ENCODE measurements at regions not wholly inside any gene's neighbourhood (a gene's known extent, or its start where the extent isn't known, plus 50 kb on each side); places are given as distances from the start of the nearest gene placed in this dataset.

GRCh38 chr5:74408150-74409043 lies 232.1 kb downstream of the ENC1 start:
- CTCF ChIA-PET, result no interaction called here
- POLR2A ChIA-PET, result no interaction called here

GRCh38 chr5:74407701-74408100 lies 232.8 kb downstream of the ENC1 start:
- POLR2A ChIA-PET, result no interaction called here
- CTCF ChIA-PET, result no interaction called here

DNA sequence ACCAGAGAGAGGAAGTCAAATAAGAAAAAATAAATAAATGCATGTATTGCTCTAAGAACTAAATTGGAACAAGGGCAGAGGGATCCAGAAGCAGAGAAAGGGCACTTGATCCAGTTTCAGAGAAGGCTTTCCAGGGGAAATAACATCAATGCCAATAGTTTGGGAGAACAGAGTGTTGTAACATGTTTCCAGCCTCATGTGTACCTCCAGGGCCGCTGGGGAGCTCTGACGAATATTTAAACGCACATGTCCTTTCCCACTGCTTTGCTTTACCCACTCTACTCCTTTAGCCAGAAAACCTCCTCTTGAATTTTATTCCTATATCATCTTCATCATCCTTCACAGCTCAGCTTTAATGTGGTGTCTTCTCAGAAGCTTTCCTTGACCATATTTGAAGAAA lies 233.7 kb downstream of the ENC1 start:
- POLR2A ChIA-PET, result no interaction called here

DNA sequence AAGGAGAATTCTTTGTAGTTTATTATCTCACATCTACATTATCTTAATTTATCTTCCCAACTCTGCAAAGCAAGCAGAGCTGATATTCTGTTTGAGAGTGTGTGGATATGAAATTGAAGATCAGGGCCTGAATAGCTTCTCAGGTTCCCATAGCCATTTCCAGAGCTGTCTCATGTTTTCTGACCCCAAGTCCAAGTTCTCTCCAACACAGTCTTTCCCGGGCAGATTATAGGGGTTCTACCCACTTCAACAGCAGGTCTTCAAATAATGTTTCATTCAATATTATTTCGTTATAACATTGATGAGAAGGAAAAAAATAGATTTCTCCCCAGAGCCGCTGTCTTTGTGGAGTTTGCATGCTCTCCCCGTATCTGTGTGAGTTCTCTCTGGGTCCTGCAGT lies 234.9 kb downstream of the ENC1 start:
- CTCF ChIA-PET, result no interaction called here
- POLR2A ChIA-PET, result no interaction called here

More for the DNA sequence above, 233.7 kb downstream of the ENC1 start:
- CTCF ChIA-PET, result no interaction called here

DNA sequence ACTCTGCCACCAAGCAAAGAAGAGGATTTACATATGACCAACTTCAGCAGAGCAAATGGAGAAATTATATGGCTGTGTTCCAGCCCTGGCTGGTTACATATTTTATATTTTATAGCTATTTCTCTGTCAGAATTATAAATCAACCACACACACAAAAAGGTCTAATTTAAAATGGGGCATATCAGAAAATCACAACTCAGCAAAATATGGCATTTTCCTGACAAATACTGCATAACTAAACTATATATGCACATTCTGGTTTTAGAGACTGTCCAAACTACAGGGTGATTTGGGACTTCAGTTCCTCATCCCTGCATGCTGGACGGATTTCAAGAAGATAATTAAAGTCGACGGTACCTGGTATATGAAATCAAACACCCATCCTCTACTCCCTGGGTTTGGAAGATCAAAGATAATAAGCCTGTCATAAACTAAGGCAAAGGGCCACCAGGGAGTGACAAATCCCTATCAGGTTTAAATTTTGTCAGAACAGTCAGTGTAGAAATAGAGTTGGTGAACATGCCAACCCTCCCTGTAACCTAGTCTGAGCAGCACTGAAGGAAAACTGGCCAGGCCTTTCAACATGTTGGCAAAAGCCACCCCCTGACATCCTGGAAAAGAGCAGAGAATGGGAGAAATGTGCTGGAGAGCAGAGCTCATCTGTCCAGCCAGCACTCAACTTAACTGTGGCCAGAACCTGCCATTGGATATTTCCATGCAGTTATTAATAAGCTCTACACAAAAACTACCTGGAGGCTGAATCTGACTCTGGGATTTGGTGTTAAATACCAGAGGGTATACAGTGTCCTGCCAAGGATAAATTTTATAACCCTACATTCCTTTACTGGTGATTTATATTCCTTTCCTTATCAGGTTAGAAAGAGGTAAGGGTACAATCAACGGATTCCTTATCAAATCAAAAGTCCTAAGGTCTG lies 235.7 kb downstream of the ENC1 start:
- POLR2A ChIA-PET, result no interaction called here
- CTCF ChIA-PET, result no interaction called here

DNA sequence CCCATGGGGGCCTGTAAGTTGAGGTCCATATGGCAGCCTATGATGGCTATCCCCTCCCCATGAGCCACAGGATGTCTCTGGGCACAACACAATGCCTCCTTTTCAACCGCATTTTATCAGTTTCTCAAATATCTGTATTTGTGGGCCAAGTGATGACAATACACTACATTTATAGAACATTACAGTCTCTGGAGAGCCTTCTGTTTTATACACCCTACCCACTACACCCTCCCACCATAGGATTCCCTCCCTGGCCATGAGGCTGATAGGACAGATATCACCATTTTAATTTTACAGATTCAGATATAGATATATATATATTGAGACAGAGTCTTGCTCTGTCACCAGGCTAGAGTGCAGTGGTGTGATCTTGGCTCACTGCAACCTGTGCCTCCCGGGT lies 236.8 kb downstream of the ENC1 start:
- POLR2A ChIA-PET, result no interaction called here

DNA sequence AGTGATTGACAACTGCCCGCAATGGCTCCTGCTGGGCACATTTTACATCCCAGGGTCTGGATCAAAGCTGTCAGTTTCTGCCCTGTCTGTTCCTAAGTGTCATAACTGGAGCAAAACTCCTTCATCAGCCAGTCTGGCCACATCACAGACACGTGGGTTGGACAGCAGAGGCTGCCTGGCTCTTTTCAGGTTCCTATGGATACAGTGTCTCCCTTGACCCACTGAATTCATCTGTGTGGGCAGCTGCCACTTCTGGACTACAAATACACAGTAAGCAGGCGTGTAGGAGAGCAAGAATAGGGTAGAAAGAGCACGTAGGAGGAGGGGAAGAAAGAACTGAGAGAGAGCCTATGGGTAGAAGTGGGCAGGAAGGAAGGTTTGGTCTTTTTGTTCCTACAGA lies 238.0 kb downstream of the ENC1 start:
- CTCF ChIA-PET, result no interaction called here

More for the DNA sequence above, 236.8 kb downstream of the ENC1 start:
- CTCF ChIA-PET, result no interaction called here

DNA sequence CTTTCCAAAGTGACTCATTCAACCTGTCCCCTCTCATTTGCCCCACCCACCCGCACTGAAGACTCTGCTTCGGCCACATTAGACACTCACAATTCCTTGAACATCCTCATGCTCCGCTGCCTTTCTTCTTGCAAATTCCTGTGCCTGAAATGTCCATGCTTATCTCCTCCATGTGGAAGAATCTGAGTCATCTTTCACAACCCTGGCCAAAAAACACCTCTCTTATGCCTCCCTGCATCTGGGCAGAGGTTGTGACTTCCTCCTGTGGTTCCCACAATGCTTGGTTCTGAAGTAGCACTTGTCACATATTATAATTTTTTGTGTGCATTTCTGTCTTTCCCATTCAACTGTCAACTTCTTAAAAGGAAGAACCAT lies 238.6 kb downstream of the ENC1 start:
- CTCF ChIA-PET, result no interaction called here
- POLR2A ChIA-PET, result no interaction called here

More for the DNA sequence above, 238.0 kb downstream of the ENC1 start:
- POLR2A ChIA-PET, result no interaction called here

DNA sequence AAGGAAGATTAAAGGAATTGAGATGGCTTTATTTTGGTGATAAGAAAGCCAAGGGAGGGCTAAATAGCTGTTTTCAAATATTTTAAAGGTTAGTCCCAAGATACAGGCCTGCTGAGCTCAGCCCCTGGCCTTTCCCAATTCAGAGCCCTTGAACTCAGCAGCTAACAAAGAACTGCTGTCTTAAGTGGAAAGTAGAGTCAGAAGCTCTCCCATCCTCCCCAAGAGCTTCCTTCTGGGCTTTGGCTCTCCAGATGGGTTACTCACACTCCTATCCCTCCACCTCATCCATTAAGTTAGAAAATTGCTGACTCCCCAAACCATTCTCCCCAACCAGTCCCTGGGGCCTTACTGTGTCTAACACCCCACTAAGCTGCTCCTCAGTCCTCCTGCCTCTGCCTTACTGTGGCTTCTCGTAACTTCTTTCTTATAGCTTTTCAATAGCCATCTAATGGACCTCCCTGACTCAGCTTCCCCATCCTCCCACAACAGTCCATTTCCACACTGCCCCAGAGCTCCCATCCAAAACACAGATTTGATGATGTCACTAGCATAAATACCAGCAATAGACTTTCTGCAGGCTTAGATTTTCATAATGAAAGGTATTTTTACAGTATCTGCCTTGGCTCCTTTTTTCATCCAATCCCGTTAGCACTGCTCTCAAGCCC lies 239.1 kb downstream of the ENC1 start:
- ChIA-PET POLR2A (no interaction called here), CTCF (no interaction called here)

DNA sequence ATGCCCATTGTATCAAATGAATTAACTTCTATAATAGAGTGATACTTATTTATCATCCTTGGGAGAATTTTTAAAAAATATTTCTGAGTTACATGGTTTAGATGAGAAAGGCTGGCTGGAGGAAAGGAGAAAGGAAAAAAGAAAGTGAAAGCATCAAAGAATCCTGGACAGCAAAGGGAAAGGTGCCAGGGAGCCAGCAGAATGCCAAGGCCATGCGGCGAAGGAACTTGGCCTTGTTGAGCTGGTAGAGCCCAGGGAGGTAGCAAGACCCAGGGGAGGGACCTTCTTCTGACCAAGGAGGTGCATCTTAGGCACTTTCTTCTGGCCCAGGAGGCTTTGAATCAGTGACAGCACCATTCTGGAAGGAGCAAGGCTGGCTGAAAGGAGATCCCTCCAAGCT lies 240.5 kb downstream of the ENC1 start:
- POLR2A ChIA-PET, result no interaction called here
- CTCF ChIA-PET, result no interaction called here

GRCh38 chr5:74396913-74397622 lies 243.5 kb downstream of the ENC1 start:
- POLR2A ChIA-PET, result no interaction called here
- CTCF ChIA-PET, result interaction anchor here (0.7 kb wide), 1 partner anchor 501 kb away, joined by 3 read pairs; no protein-coding TSS in a partner anchor

- CTCF ChIA-PET, result no interaction called here
- POLR2A ChIA-PET, result no interaction called here
Observed at GRCh38 chr5:74394916-74395880, 245.3 kb downstream of the ENC1 start.

- POLR2A ChIA-PET, result no interaction called here
- CTCF ChIA-PET, result no interaction called here
Observed at GRCh38 chr5:74394528-74394915, 246.0 kb downstream of the ENC1 start.

DNA sequence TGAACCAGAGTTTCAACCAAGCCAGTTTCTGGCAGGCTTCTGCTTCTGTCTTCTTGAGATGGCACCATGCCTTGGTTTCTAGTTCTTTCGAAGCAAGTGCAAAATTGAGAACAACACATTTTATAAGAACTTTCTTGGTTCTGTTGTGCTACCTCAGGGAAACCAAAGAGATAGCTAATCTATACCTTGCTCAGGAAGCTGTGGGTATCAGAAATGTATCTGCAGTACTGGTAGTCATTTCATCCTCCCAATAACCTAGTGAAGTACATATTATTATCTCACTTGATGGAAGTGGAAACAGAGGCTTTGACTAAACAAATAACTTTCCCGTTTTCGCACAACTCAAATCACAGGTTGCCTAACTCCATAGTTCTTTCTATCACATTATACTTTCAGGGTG lies 246.6 kb downstream of the ENC1 start:
- ChIA-PET CTCF (no interaction called here), POLR2A (no interaction called here)

DNA sequence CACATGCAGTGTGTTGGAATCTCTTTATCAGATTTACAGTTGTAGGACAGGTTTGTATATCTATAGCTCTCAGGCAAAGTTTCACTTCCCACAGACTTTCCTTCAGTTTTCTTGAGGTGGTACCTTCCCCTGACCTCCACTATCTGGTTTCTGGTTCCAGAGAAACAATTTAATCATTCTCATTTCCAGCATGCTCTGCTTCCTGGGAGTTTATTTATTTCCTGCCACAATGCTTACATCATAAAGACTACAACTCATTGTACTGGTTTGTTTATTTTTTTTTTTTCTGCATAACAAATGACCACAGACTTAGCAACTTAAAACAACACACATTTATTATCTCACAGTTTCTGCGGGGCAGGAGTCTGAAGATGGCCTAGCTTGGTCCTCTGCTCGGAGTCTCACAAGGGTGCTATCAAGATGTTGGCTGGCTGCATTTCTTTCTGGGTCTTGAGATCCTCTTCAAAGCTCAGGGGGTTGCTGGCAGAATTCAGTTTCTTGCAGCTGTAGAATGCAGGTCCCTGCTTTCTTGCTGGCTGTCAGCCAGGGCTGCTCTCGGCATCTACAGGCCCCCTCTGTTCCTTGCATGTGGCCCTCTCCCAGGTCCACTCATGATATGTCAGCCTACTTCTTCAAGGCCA lies 247.7 kb downstream of the ENC1 start:
- CTCF ChIA-PET, result no interaction called here
- POLR2A ChIA-PET, result no interaction called here

DNA sequence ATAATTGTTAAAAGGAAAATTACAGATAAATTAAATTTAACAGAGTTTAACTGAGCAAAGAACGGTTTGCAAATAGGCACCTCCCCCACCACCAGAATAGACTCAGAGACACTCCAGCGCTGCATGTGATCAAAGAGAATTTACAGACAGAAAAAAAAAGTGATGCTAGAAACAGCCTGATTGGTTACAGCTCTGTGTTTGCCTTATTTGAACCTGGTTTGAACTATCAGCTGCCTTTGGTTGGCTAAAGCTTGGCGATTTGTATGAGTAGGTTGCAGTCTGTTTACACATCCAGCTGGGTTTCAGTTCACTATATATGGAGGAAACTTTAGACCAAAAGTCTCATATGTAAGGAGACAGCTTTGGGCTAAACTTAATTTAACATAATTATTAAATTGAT lies 249.1 kb downstream of the ENC1 start:
- ChIA-PET CTCF (no interaction called here), POLR2A (no interaction called here)

DNA sequence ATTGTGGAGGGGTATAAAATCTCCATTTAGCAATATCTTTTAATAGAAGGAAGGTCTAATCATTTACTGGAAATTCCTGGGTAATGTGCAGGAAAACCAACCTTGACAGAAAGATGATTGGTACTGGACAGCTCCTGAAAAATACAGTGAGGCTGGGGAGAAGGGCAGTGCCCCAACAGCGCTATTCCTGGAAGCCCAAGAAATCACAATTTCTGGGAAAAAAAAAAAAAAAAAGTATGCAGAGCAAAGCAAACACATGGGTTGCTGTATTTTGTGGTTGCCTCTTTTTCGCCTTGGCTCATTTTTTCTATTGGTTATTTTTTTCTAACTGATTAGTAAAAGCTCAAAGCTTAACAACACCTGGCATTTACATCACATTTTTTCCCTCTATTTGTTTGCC lies 249.7 kb downstream of the ENC1 start:
- ChIA-PET CTCF (no interaction called here), POLR2A (no interaction called here)

- CTCF ChIA-PET, result no interaction called here
- POLR2A ChIA-PET, result no interaction called here
Observed at GRCh38 chr5:74390306-74390637, 250.3 kb downstream of the ENC1 start.

Measured in activated CD8-positive, alpha-beta memory T cell treated with anti-CD3 and anti-CD28 coated beads for 36 hours (primary cell).